Panc1 (cell line): ENCODE measurements at regions not wholly inside any gene's neighbourhood (a gene's known extent, or its start where the extent isn't known, plus 50 kb on each side); places are given as distances from the start of the nearest gene placed in this dataset.

Experiments used
- POLR2AphosphoS5 ChIP-seq: IDR thresholded peaks from 2 replicates; pipeline ENCODE4 v1.6.1; 2012; ENCODE audit warnings: mild to moderate bottlenecking, low read depth, low read length, moderate library complexity
- SIN3A ChIP-seq: IDR thresholded peaks from 2 replicates; pipeline ENCODE4 v1.6.1; 2012; ENCODE audit warnings: low read depth, mild to moderate bottlenecking, low read length, moderate library complexity, borderline replicate concordance; ENCODE audit not compliant: insufficient read depth
- TF ChIP-seq, protein P1 (sequence below): fragments of 450-650 bp; IDR thresholded peaks from 2 replicates; pipeline ENCODE4 v1.5.1; 2017; ENCODE audit warnings: mild to moderate bottlenecking

DNA sequence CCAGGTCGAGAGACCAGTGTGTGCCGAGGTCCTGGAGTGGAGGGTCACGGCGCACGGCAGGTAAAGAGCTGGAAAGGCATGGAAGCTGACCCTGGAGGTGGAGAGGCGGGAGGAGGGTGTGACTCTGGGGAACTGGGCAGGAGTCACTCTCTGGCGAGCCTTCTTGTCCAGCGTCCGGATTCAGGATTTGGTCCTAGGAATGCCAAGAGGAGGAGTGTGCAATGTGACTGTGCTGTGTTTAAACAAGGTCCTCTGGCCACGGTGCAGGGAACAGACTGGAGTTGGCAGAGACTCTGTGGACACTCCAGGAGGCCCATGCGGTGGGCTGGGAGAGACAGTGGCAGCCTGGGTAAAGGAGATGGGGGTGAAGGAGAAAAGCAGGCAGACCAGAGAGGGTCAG lies 64.2 kb upstream of the CASZ1 start:
- TF ChIP-seq, protein P1, sequence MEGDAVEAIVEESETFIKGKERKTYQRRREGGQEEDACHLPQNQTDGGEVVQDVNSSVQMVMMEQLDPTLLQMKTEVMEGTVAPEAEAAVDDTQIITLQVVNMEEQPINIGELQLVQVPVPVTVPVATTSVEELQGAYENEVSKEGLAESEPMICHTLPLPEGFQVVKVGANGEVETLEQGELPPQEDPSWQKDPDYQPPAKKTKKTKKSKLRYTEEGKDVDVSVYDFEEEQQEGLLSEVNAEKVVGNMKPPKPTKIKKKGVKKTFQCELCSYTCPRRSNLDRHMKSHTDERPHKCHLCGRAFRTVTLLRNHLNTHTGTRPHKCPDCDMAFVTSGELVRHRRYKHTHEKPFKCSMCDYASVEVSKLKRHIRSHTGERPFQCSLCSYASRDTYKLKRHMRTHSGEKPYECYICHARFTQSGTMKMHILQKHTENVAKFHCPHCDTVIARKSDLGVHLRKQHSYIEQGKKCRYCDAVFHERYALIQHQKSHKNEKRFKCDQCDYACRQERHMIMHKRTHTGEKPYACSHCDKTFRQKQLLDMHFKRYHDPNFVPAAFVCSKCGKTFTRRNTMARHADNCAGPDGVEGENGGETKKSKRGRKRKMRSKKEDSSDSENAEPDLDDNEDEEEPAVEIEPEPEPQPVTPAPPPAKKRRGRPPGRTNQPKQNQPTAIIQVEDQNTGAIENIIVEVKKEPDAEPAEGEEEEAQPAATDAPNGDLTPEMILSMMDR: no peak
- TF ChIP-seq SIN3A (no peak), POLR2AphosphoS5 (no peak)
